HUDEP-2 (cell line): ENCODE measurements at regions not wholly inside any gene's neighbourhood (a gene's known extent, or its start where the extent isn't known, plus 50 kb on each side); places are given as distances from the start of the nearest gene placed in this dataset.

Source experiments
- DNase-seq, 76 experiments: peaks; one replicate each; lab custom pipeline; 2025; ENCODE audit not compliant: unreplicated experiment in 76 of 76; lab: John Stamatoyannopoulos, UW

DNA sequence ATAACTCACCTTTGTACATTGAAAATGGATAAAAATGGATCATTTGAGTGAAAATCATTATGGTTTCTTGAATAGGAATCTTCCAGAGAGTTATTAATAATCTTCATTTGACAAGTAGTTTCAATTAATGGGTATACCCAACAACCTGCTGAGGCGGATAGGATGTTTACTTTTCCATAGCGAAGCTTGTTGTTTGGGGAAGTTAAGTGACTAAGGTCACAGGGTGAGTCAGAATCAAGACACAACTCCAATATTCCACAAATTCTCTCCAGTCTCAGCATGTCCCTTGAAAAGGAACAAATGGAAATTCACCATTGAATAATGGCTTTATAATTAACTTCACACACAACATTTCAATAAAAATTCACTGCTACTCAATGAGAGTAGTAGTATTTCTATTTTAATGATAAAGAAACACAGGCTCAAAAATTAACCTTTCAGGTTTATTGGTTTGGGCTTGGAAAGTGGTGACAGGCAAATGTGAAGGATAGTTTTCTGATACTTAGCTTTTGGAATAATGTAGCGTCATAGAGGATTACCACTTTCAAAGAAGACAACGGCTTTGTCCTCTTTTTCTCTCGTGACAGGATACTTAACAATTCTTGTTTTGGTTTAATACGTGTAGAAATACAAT is 211.3 kb downstream of the GPD2 start:
- no peak for DNase-seq

DNA sequence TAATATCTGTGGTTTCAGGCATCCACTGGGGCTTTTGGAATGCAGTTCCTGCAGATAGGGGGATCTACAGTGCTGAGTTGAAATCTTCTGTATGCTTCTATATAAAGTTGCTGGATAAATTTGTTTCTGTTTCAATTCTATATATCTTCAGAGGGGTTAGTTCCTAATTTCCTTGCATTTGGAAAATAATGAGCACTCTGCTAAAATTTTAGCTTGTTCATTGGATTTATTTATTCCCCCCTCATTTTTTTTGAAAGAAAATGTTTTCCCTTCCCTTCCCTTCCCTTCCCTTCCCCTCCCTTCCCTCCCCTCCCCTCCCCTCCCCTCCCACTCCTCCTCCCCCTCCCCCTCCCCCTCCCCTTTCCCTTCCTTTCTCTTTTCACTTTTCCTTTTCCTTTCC is 212.3 kb downstream of the GPD2 start:
- no peak for DNase-seq

DNA sequence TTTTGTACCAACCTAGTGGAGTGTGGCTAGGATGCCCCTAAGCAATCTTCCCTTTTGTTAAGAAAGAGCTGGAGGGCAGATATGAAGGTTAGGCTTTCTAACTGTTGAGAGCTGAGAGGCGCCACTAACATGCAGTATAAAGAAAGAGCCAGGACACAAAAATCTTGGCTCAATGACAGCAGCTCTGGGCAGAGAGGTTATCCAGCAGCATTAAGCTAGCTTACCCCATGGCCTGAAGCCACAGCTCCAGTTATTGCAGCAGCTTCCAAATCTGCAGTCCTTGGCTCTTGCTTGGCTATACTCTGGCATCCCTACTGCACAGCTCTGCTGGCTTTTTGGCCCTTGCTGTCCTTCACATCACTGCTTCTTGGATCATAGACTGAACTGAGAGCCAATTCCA is 213.4 kb downstream of the GPD2 start:
- DNase-seq: peak in 7 of 76 experiments; percentile 5 to 21 (median 9)

DNA sequence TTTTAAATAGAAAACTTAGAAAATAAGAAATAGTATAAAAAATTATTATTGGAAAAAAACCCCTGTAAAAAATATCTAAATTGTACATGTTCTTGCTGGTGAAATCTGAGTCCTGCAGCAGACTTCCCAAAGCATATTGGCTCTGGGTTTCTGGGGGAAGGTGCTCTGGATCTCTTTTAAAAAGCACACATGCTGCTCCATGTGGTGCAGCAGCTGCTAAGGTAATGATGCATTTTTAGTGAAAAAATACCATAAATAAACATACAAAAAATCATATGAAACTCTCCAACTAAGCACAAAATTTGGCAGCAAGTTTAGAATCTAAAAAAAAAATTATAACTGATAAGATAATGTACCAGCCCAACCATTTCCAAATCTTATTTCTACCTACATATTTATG is 216.5 kb downstream of the GPD2 start:
- DNase-seq: no peak

DNA sequence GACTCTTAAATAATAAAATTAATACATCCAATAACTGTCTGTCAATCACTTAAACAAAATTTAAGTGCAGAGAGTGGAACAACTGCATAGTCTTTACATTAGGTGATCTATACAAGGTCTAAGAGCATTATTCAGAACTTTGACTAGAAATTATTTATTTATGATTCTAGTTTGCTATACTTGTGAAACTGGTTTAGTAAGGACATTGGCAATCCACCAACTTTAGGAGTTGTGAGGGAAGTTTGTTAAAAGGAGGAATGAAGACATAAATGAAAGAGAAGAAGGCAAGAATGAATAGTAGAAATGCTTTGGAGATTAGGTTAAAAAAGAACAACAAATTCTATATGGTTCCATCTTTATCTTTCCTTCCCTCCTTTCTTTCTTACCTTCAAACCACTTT is 217.5 kb downstream of the GPD2 start:
- DNase-seq: no peak

DNA sequence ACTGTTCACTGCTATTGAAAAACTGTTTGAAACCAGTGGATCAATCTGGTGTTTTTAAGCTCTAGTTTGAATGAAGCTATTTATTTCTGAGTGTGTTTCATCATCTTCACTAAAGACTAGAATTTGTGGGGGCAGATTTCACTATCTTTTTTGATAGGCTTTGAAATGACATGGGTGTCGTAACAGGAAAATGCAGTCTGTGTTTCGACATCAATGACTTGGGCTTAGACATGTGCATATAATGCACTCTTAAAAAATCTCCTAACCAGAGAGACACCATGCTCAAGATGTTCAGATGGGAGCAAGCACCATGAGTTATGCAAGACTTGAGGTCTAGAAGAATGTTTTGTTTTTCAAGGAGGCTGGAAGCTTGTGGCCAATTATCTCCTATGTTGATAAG is 221.6 kb downstream of the GPD2 start:
- DNase-seq: no peak

DNA sequence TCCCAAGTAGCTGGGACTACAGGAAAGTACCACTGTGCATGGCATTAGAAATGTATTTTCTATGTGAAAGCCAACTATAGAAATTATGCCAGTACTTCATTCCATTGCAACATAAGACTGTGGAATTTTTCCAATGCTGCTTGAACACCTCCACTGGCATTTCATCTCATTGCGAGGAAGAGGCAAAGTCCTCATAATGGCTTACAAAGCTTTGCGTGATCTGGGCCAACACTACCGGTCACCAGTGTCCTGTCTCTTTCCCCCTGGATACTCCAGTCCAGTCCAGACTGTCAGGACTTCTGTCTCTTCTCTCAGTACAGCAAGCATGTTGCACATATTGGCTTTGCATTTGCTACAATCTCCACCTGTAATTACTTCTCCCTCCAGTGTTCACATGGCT is 223.5 kb downstream of the GPD2 start:
- no peak for DNase-seq

DNA sequence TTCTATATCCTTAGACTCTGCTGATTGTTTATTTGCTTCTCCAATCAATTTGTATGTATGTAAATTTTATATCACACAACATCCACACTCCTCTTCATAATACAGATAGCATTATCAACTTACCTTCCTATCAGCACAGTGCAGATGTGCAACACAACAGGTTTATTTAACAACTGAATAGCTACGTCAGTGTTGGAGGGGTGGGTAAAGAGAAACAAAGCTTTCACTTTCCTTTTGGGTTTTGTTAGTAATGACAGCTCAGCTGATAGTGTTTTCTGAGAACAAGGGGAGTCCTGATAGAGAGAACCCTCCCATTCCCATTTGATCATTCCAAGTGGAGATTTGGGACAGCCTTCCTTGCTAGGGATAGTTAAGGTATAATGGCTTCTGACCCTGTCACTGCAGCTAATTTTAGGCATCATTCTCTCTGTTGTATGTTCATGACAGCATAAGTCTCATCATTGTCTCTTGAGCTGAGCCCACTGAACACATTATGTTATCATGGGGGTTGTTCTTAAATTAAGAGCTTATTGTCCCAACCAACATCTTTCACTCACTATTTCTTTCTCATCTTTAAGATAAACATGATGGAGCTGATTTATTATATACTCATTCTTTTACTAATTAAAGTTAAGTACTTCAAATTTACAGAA is 227.7 kb downstream of the GPD2 start:
- peak in 20 of 76 experiments; percentile 2 to 56 (median 28) for DNase-seq

DNA sequence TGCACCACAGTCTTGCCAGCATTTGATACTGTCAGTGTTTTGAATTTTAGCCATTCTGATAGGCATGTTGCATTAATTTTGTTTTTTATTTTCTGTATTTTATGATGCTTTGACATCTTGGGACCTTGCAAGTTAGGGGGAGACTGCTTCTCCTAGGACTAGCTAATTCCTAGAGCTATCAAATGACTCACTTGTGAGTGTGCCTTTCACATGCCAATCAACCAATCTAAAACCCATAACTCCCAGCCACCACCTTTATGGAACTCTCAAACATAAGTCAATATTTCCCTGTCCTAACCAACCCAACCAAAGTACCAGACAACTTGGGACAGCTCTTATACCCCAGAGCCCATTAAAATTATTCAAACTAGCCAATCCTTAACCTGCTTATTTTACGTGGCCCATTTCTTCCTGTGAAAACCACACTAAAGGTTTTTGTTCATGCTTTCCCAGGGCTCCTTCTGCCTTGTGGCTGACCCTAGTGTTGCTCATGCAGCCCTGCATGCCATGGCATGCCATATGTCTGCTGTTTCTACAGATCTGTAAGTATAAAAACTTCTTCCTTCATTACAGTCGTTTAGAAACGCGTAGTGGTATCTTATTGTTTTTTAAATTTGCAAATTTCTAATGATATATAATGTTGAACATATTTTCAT is 230.1 kb downstream of the GPD2 start:
- no peak for DNase-seq

DNA sequence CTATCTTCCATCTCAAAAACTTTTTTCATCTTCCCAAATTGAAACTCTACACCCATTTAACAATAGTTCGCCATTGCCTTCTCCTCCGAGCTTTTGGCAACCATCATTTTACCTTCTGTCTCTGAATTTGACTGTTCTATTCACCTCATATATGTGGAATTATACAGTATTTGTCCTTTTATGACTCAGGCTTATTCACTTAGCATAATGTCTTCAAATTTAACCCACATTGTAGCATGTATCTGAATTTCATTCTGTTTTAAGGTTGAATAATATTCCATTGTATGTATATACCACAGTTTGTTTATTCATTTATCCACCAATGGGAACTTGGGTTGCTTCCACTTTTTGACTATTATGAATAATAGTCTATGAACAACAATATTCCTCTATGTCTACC is 233.9 kb downstream of the GPD2 start:
- DNase-seq: no peak

DNA sequence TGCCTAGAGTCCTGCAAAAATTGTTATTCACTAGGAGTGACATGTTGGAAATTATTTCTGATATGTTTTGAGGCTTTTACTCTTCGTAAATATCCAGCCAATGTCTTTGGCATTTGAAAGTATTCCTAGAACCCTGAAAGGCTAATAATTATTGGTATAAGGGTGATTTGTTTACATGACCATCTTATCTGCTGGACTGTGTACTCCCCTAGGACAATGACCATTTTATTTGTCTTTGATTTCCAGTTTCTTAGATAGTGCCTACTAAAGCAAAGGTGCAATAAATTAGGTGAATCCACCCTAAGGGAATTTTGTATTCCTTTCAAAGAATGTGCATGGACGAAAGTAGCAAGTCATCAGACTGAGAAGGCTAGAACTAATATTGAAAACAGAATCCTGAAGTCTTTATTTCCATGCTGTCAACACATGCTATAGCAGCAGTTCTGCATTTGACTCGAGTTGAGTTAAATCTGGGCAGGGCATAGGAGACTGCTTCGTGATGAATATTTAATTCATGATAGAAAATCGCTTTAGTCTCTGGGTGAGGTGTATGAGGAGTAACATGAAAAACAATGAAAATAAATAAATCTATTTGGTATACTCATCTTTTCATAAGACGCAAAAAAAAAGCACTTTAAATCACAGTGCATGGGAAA is 235.7 kb downstream of the GPD2 start:
- DNase-seq: no peak

DNA sequence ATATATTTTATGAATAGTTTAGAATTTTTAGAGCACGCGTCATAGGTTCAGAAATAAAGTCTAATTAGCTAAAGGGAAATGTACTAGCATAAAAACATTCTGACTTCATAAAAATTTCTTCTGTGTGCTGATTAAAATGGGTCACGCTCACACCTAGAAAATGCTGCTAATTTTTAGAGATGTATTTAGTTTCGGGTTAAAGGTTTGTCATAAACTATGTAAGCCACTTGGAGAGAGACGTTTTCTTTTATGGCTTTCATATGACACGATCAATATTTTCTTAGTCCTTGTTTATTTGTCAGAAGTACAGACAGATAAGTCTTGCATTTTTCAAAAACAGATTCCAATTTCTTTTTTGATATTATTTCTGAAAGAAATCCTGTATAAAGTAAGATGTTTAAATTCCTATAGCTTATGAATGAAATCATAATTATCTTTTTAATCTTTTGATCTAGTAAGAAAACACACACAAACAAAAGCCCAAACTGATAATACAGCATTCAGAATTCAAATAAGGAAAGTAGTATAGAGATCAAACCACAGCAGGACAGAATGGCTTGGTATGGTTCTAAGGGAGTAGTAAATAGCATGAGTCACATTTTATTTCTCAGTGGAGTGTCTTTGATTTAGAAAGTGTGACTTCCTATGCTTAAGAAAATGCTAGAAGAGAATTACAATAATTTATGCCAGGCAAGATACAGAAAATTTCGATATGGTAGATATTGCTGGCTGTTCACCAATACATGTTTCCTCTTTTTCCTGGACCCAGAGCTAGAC is 236.6 kb downstream of the GPD2 start:
- peak in 2 of 76 experiments; percentile 14 to 28 for DNase-seq

DNA sequence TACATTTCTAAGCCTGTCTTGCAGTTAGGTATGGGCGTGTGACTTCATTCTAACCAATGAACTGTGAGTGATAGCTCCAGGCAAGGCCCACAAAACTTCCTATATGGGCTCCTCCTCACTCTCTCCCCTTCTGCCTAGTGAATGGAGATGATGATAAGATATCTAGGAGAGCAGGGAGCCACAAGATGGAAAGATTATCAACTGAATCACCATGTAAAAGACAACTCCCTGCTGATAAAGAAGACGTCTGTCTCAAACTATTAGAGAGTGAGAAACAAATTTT is 237.1 kb downstream of the GPD2 start:
- peak in 33 of 76 experiments; percentile 3 to 65 (median 26) for DNase-seq

DNA sequence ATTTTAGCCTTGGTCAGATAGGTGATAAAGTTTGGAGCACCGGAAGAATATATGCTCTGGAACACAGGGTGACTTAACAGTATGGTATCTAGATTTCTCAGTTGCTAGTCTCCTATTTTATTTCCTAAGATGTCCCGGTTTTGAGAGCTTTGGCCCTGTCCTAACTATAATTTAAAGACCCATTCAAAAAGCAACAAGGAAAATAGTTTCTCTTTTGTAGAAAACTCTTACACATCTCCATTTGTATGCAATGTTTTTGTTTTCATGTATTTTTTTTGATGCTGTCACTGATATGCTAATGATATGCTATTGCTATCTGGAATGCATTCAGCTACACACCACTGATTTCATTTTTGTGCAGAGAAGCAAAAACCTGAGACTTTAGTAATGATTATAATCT is 237.8 kb downstream of the GPD2 start:
- no peak for DNase-seq

DNA sequence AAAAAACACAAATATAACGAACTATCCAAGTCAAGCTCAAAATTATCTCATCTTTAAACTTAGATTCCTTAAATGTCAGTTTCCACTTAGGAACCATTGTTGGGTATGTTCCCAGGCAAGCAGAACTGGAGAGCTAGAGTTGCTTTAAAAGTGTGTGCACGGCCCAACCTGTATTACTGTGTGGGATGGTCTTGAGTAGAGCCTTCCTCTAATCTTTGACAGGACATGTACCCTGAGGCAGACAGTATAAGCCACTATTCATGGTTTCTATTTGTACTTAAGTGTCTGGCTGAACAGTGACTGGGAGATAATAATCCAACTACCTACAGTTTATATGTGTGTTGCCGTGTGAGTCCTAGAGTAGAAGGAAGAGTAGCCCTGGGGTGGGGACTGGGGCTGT is 239.7 kb downstream of the GPD2 start:
- peak in 1 of 76 experiments; percentile 8 for DNase-seq

DNA sequence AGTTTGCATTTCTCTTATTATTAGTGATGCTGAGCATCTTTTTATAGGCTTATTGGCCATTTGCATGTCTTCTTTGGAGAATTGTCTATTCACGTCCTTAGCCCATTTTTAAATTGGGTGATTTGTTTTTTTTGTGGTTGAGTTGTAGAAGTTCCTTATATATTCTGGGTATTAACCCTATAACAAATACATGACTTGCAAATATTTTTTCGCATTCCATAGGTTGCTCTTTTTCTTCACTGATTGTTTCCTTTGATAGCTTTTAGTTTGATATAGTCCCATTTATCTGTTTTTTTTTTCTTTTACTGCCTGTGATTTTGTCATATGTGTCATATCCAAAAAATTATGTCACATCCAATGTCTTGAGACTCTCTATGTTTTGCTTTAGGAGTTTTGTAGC is 243.6 kb downstream of the GPD2 start:
- no peak for DNase-seq

DNA sequence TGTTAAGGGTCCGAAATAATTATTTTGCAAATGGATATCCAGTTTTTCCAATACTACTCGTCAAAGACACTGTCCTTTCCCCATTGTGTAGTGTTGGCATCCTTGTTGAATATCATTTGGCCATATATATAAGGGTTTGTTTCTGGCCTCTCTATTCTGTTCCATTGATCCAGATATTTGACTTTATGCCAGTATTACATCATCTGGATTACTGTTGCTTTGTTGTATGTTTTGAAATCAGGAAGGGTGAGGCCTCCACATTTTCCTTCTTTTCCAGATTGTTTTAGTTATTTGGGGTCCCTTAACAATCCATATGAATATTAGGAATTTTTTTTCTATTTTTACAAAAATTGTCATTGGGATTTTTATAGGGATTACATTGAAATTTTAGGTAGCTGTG is 244.1 kb downstream of the GPD2 start:
- no peak for DNase-seq

DNA sequence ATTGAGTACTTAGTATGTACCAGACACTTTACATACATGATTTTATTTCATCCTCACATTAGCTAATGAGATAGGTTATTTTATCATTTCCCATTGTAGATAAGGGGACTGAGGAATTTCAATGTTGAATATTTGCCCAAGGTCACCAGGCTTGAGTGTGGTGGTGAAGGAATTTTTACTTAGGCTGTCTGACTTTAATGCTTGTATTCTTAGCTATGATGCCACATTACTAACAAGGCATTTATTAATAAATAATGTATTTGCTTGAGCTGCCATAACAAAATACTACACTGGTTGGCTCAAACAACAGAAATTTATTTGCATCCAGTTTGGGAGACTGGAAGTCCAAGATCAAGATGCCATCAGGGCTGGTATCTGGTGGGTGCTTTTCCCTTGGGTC is 250.9 kb downstream of the GPD2 start:
- DNase-seq: no peak

DNA sequence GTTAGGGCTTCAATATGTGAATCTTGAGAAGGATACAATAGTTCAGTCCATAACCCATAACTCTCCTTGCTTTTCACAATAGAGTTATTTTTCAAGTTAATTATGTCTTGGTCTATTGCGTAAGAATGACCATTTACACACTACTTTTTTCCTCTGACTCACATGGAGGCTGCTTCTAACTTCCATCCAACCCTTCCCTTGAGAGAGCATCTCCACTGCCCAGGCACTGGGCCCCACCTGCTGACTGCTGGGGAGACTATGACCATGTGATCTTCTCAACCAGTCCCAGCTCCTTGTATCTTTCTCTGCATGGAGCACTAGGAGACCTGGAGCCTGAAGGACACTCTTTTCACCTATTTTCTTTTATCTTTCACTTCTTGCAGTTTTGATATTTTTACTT is 251.5 kb downstream of the GPD2 start:
- no peak for DNase-seq

DNA sequence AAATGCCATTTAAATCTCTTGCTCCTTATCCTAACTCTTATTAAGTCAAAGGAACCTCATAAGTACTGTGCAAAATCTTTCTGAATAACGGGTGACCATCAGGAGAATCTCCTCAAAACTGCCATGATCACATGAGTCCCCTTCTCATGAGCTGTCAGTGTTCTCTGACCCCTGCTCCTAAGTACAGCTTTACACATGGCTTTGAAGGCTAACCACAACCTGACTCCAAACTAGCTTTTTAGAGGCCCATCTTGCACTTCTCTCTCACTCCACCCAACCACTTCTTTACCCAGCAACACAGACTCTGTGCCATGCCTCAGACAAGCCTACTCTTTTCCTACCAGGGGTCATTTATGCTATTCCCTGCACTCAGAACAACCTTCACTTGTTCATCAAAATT is 253.8 kb downstream of the GPD2 start:
- no peak for DNase-seq

DNA sequence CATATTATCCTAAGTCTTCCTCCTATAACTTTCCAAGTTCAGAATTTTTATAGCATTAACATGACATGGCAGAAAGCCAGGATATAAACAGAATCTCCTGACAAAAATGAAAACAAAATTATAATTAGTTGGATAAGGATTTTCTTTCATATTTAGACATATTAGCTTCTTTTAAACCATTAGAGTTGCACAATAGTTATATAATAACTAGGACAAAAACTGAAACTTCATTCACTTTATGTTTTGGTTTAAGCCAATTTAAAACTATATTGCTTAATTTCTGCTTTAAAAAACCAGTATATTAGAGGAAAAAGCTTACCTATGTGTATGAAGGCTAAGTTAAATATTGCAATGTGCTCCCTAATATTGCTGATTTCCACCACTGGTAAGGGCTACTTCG is 254.8 kb downstream of the GPD2 start:
- DNase-seq: no peak
